ENCODE measurements at regions not wholly inside any gene's neighbourhood (a gene's known extent, or its start where the extent isn't known, plus 50 kb on each side); places are given as distances from the start of the nearest gene placed in this dataset.
"Not testable (repeated sequence)": the region's sequence is repeated elsewhere in the genome, so short reads cannot be mapped to it uniquely, and the experiment has no call there.

DNA sequence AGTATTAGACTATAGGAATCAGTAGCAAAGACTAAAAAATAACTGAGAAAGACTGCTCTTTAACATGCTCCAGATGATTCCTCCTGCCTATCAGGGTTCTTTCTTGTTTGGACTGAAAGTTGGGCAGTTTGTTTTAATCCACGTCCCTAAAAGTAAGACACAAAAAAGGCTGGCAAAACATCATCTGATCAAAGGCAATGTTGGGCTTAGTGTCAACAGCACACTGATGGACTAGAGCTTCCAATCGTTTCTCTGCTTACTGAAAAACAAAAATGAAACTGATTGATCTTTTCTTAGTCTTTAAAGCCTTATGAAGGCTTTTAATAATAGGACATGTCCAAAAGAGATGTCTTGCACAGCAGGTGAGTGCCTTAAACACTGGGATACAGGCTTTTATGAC, 1567.9 kb upstream of the PRR20A start:
- DNase-seq (ENCODE audit: low read depth) = no peak

GRCh38 chr13:55573565-55573964, 1567.2 kb upstream of the PRR20A start:
- DNase-seq (ENCODE audit: low read depth) = no peak

DNA sequence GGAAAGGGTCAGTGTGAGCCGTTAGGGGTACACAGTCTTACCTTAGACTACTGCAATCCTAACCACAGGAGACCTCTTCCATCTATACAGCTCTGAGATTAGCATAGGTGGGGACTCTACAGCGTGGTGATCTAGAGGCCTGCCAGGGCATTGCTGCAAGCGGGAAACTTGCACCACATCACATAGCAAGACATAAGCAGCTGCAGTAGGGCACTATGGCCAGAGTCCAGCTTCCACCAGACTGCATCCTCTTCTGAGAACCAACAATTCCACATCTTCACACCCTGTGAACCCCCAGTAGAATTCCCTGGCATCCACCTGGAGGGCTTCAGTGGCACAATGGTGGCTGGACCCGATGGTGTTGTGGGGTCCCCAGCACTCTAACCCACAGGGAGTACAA, 1564.3 kb upstream of the PRR20A start:
- no peak for DNase-seq (ENCODE audit: low read depth)

DNA sequence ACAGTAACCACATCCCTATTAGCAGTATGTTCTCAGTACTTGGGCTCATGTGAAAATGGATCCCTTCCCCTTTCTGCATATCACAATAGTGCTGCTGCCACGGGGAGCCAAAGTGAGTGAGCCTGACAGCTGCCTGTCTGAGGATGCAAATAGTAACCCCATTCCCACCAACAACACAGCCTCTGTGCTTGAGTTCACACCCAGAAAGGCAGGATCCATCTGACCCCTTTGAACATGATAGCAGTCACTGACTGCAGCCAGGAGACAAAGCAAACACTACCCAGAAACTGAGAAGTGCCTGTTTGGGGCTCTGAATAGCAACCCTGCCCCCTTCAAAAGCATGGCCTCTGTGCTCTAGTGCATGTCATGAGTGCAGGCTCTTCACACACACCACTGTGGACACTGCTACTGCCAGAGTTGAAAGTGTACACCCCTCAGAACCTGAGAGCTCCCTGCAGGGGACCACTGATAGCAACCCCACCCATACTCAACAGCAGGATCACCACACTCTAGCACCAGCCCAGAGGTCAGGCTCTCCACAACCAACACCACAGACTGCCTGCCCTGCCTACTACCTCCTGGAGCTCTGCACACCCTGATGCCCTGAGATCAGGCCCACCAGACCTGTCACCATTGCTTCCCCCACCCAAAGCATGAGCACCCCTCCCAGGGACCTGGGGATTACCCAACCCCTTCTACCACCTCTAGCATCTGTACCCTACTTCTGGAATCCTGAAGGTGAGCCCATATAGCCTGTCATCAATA, 1563.5 kb upstream of the PRR20A start:
- no peak for DNase-seq (ENCODE audit: low read depth)

DNA sequence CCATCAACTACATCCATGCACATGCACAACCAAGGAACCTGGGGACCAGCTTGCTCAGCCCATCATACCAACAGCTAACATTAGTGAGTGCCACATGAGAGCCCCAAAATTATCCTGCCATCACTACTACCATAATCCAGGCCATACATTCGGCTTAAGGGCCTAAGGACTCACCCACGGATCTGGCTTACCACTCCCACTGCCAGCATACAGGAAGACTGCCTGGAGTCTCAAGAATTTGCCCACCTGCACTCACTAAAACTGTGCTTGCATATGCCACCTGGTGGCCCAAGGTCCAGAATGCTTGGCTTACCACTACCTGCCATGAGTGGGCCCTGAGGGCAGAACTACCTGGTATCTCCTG, 1562.9 kb upstream of the PRR20A start:
- no peak for DNase-seq (ENCODE audit: low read depth)

DNA sequence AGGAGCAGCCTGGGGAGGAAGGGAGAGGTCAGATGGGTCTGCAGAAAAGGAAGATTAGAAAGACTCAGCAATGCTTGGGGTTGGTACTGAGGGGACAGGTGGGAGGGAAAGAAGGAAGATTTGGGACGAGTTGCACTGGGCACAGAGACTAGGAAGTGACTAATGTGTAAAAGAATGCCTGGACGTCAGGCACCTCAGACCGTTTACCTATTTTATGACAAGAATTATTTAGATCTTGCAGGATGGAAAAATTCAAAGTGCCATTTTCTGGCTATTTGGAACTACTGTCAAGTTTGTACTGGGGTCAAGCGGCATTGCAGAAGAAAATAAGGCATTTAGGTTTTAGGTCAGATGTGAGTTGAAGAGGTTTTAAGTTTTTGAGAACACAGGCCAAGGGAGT, 1558.4 kb upstream of the PRR20A start:
- DNase-seq (ENCODE audit: low read depth) = not testable (repeated sequence)

- no peak for DNase-seq (ENCODE audit: low read depth)
Observed at GRCh38 chr13:55583953-55584593, 1556.6 kb upstream of the PRR20A start.

DNA sequence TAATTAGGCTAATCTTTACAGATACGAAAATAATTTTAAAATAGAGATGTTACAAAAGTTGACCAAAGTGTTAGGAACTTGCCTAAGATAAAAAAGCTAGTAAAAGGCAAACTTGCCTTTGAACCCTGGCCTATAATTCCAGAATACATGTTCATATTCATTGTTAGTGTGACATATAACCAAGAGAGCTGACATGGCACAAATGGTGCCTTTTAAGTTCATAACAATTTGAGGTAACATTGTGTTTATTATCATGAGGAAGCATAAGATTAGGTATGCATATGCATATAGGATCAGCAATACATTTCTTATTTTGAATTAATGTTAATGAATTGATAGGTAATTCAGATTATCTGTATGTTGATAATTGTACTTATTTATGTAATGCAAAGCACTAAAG, 1537.9 kb upstream of the PRR20A start:
- no peak for DNase-seq (ENCODE audit: low read depth)

- no peak for DNase-seq (ENCODE audit: low read depth)
Observed at GRCh38 chr13:55606045-55606665, 1534.6 kb upstream of the PRR20A start.

DNA sequence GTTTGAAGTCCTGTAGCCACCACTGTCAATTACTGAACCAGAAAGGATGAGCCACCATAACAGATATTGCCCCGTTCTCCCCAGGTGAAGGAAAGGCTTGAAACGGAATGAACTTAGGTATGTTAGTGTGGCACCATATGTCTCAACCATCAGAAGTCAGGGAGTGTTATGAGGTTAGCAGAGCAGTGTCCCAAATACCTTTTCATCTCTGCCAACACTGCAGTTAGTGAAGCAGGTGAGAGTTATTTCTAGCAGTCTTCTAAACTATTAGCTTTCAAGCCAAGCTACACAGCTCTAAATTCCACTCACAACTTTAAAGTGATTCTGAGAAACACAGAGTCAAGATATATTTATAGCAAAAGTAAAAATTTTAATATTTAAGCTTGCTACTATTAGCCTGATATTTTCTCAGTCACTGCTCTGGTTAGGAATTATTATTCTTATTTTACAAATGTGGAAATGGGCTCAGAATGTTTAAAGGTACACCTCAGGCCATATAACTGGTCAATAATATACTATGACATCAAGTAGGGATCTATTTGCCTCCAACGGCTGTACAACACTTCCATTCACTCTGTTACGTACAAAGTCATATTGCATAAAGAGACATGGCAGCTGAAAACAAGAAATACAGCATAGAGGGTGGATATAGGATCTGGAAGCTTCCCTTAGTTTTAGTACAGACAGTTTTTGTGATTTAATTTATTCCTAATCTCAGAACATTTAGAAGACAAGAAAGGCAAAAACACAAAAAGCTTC, 1527.1 kb upstream of the PRR20A start:
- no peak for DNase-seq (ENCODE audit: low read depth)

DNA sequence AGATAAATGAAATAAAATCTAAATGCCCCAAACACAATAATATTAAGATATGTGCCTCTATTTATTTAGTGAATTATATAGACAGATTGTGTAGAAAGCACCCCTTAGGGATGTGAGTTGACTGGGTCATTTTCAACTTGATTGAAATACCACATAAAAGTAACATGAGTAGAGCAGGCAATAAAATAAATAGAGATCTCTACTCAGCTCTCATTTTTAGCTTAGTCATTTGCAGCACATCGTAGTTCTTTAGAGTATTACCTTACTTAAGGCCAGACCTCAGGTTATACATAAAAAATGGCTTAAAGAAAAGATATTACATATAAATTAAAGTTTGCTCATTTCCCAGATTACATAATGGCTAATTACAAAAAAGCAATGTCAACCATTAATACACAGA, 1525.6 kb upstream of the PRR20A start:
- no peak for DNase-seq (ENCODE audit: low read depth)

DNA sequence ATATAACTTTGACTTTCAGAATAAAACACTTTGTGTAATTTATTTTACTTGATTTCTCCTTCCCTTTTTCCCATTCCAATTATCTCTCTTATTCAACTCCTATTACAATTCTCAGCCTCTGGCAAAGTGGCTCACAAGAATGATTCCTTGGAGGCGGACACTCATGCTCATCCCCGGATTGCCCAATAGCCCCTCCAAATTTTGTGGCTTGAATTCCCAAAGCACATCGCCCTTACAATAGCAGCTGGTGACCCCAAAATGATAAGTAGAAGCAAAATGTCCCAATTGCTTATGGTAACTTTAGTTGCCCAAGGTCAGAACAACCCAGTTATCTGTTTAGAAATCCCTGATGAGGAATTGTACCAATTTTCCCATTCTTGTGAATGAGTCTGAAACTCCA, 1523.5 kb upstream of the PRR20A start:
- no peak for DNase-seq (ENCODE audit: low read depth)

GRCh38 chr13:55627221-55627620, 1513.5 kb upstream of the PRR20A start:
- no peak for DNase-seq (ENCODE audit: low read depth)

- no peak for DNase-seq (ENCODE audit: low read depth)
Observed at GRCh38 chr13:55632402-55632801, 1508.3 kb upstream of the PRR20A start.

DNA sequence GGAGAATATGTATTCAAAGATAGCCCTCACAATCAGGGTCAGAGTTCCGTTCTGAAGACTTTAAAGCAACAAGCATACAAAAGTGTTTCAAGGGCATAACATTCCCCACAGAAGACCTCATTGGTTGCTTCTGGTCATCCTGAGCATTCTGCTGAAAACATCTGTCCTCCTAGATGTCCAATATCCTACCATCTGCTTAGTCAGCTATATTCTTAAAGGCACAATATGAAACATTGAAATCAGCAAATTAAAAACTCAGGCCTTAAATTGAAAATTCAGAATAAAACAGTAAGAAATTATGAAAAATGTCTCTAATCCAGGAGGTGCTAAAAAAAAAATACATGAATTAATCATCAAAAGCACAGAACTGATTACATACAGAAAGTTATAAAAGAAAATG, 1491.2 kb upstream of the PRR20A start:
- DNase-seq (ENCODE audit: low read depth) = no peak

- no peak for DNase-seq (ENCODE audit: low read depth)
Observed at GRCh38 chr13:55652657-55653056, 1488.1 kb upstream of the PRR20A start.

DNA sequence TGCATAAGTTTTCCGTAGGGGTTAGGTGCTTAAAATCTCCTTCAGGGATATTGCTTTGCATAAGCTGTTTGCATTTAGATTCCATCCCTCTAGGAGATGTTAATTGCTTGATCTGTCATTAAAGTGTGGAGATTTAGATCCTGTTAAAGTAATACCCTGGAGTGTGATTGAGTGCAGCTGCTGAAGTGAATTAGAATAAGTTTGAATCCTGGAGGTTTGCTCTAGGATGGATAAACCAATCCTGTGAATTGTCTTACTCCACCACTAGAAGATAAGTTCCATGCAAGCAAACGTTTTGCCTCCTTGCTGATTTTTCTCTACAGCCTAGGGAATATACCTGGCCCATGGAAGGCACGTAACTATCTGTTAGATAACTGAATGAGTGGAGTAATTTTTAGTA, 1487.2 kb upstream of the PRR20A start:
- no peak for DNase-seq (ENCODE audit: low read depth)

GRCh38 chr13:55654243-55654642, 1486.5 kb upstream of the PRR20A start:
- no peak for DNase-seq (ENCODE audit: low read depth)

DNA sequence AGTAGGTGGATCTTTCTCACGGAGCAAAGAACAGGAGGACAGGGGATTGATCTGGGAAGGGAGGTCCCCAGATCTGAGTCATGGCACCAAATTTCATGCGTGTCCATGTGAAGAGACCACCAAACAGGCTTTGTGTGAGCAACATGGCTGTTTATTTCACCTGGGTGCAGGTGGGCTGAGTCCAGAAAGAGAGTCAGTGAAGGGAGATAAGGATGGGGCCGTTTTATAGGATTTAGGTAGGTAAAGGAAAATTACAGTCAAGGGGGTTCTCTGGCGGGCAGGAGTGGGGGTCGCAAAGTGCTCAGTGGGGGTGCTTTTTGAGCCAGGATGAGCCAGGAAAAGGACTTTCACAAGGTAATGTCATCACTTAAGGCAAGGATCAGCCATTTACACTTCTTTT, 1480.5 kb upstream of the PRR20A start:
- not testable (repeated sequence) for DNase-seq (ENCODE audit: low read depth)

DNA sequence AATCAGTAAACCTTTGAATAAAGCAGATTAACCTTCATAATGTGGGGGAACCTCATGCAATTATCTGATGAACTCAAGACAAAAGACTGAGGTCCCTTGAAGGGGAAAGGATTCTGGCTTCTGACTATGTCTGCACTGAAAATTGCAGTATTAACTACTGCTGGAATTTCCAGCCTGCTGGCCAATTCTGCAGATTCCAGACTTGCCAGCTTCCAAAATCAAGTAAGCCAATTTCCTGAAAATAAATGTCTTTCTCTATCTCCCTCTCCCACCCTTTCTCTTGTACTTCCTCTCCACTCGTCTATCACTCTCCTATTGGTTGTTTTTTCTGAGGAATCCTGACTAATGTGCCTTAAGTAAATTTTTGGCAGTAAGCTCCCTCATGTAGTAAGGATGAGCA, 1479.9 kb upstream of the PRR20A start:
- no peak for DNase-seq (ENCODE audit: low read depth)

DNA sequence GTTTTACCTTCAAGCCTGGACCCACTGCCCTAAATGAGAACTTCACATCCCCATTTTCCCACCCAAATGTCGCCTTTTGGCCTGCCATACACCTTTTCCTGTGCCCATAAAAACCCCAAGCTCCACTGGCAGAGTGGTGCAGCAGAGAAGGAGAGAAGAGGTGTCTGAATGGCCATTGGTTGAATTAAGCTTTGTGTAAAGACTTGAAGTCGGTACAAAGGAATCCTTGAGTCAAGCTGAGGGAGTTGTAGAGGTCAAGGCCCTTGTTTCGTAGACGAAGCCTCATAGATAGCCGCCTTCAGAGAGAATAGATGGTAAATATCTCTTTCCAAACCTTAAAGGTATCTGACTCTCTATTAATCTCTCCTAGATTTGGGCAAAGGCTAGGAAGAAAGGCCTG, 1479.2 kb upstream of the PRR20A start:
- DNase-seq (ENCODE audit: low read depth) = no peak

- no peak for DNase-seq (ENCODE audit: low read depth)
Observed at GRCh38 chr13:55664178-55664577, 1476.5 kb upstream of the PRR20A start.

DNA sequence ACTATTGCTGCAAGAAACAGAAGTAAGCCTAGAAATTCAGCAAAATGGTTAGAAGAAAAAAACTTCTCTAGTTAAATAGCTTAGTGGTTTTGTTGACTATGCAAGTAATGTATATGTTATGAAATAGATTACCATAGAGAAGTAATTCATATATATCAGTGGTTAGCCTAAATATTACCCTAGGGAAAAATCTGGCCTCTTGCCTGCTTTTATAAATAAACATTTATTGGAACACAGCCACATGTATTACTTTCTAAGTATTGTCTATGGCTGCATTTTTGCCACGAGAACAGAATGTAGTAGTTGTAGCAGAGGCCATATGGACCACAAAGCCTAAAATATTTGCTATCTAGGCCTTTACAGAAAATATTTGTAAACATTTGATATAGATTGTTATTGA, 1471.7 kb upstream of the PRR20A start:
- no peak for DNase-seq (ENCODE audit: low read depth)
